HUES64 (cell line): ENCODE measurements at regions not wholly inside any gene's neighbourhood (a gene's known extent, or its start where the extent isn't known, plus 50 kb on each side); places are given as distances from the start of the nearest gene placed in this dataset.

Experiments
- H3K27ac ChIP-seq: 2 replicates; pipeline ENCODE4 v1.7.0; 2013; ENCODE audit warnings: low read depth, low read length, inconsistent platforms
- H3K27me3 ChIP-seq: 2 replicates; pipeline ENCODE4 v1.6.1; 2013; ENCODE audit warnings: mild to moderate bottlenecking, low read length; ENCODE audit not compliant: insufficient read depth
- H3K36me3 ChIP-seq: 2 replicates; pipeline ENCODE4 v1.6.1; 2013; ENCODE audit warnings: mild to moderate bottlenecking, low read length; ENCODE audit not compliant: insufficient read depth
- H3K4me1 ChIP-seq: 2 replicates; pipeline ENCODE4 v1.6.1; 2013; ENCODE audit warnings: mild to moderate bottlenecking, low read length, moderate library complexity; ENCODE audit not compliant: insufficient read depth
- H3K4me3 ChIP-seq: 2 replicates; pipeline ENCODE4 v1.5.1; 2013; ENCODE audit warnings: mild to moderate bottlenecking, low read length, moderate library complexity
- H3K9ac ChIP-seq: 2 replicates; pipeline ENCODE4 v1.6.1; 2013; ENCODE audit warnings: mild to moderate bottlenecking, low read depth, low read length
- H3K9me3 ChIP-seq: 2 replicates; pipeline ENCODE4 v1.6.1; 2013; ENCODE audit warnings: low read depth, low read length; ENCODE audit not compliant: insufficient read depth
- WGBS: fragments of 150-250, 120-280 bp; methylation state at CpG from one replicate; pipeline ENCODE4 v1.1.7; 2013; ENCODE audit warnings: missing lambda C conversion rate; 5-methylcytosine and 5-hydroxymethylcytosine counted together

GRCh38 chr2:23215016-23215415 is 170.0 kb upstream of the KLHL29 start:
- Histone ChIP-seq H3K4me1 (no peaks in the 10 kb centered on the region), H3K9ac (no peak overlapping the region), H3K27ac (no peak overlapping the region), H3K36me3 (no peaks in the 10 kb centered on the region), H3K9me3 (no peaks in the 10 kb centered on the region), H3K4me3 (no peak overlapping the region), H3K27me3 (no peaks in the 10 kb centered on the region)
- WGBS = 95% methylated on average over 3 of the region's 3 CpGs

- Histone ChIP-seq H3K36me3 (no peaks in the 10 kb centered on the region), H3K27me3 (no peaks in the 10 kb centered on the region), H3K9me3 (no peaks in the 10 kb centered on the region), H3K4me3 (no peak overlapping the region), H3K27ac (no peak overlapping the region), H3K4me1 (no peaks in the 10 kb centered on the region), H3K9ac (no peak overlapping the region)
- 91% methylated on average over 4 of the region's 4 CpGs for WGBS
Observed at GRCh38 chr2:23219666-23220065, 165.3 kb upstream of the KLHL29 start.

- Histone ChIP-seq H3K27me3 (no peaks in the 10 kb centered on the region), H3K9me3 (no peaks in the 10 kb centered on the region), H3K27ac (no peak overlapping the region), H3K9ac (no peak overlapping the region), H3K4me1 (no peaks in the 10 kb centered on the region), H3K36me3 (no peaks in the 10 kb centered on the region), H3K4me3 (no peak overlapping the region)
- WGBS = 92% methylated on average over 1 of the region's 2 CpGs
Observed at GRCh38 chr2:23220513-23221094, 164.4 kb upstream of the KLHL29 start.

GRCh38 chr2:23221236-23221635 is 163.7 kb upstream of the KLHL29 start:
- Histone ChIP-seq H3K27ac (no peak overlapping the region), H3K4me1 (no peaks in the 10 kb centered on the region), H3K9me3 (no peaks in the 10 kb centered on the region), H3K36me3 (no peaks in the 10 kb centered on the region), H3K27me3 (no peaks in the 10 kb centered on the region), H3K4me3 (no peak overlapping the region), H3K9ac (no peak overlapping the region)
- WGBS = 95% methylated on average over 4 of the region's 5 CpGs

- Histone ChIP-seq H3K9me3 (no peaks in the 10 kb centered on the region), H3K4me1 (no peaks in the 10 kb centered on the region), H3K9ac (no peak overlapping the region), H3K4me3 (no peak overlapping the region), H3K27me3 (no peaks in the 10 kb centered on the region), H3K27ac (no peak overlapping the region), H3K36me3 (no peaks in the 10 kb centered on the region)
- 94% methylated on average over 4 of the region's 4 CpGs for WGBS
Observed at GRCh38 chr2:23221901-23222300, 163.1 kb upstream of the KLHL29 start.

- H3K27ac ChIP-seq = no peak overlapping the region
- H3K36me3 ChIP-seq = no peaks in the 10 kb centered on the region
- WGBS = 55% methylated on average over 7 of the region's 8 CpGs
- no peaks in the 10 kb centered on the region for H3K9me3 ChIP-seq
- no peaks in the 10 kb centered on the region for H3K4me1 ChIP-seq
- H3K4me3 ChIP-seq = no peak overlapping the region
- no peaks in the 10 kb centered on the region for H3K27me3 ChIP-seq
- no peak overlapping the region for H3K9ac ChIP-seq
Observed at GRCh38 chr2:23230885-23231284, 154.1 kb upstream of the KLHL29 start.

- no peak overlapping the region for H3K9ac ChIP-seq
- H3K36me3 ChIP-seq = no peaks in the 10 kb centered on the region
- no peaks in the 10 kb centered on the region for H3K4me1 ChIP-seq
- 98% methylated on average over 7 of the region's 7 CpGs for WGBS
- H3K27ac ChIP-seq = no peak overlapping the region
- no peaks in the 10 kb centered on the region for H3K9me3 ChIP-seq
- no peaks in the 10 kb centered on the region for H3K27me3 ChIP-seq
- no peak overlapping the region for H3K4me3 ChIP-seq
Observed at GRCh38 chr2:23231865-23232264, 153.1 kb upstream of the KLHL29 start.

- Histone ChIP-seq H3K36me3 (no peaks in the 10 kb centered on the region), H3K4me1 (no peaks in the 10 kb centered on the region), H3K4me3 (no peak overlapping the region), H3K9me3 (no peaks in the 10 kb centered on the region), H3K27me3 (no peaks in the 10 kb centered on the region), H3K27ac (no peak overlapping the region), H3K9ac (no peak overlapping the region)
- WGBS = 91% methylated on average over 2 of the region's 2 CpGs
Observed at GRCh38 chr2:23235292-23235691, 149.7 kb upstream of the KLHL29 start.

GRCh38 chr2:23235736-23236135 is 149.2 kb upstream of the KLHL29 start:
- Histone ChIP-seq H3K36me3 (no peaks in the 10 kb centered on the region), H3K4me1 (no peaks in the 10 kb centered on the region), H3K27me3 (no peaks in the 10 kb centered on the region), H3K4me3 (no peak overlapping the region), H3K9ac (no peak overlapping the region), H3K27ac (no peak overlapping the region), H3K9me3 (no peaks in the 10 kb centered on the region)
- 93% methylated on average over 6 of the region's 6 CpGs for WGBS

- Histone ChIP-seq H3K27me3 (no peaks in the 10 kb centered on the region), H3K4me1 (no peaks in the 10 kb centered on the region), H3K36me3 (no peaks in the 10 kb centered on the region), H3K27ac (no peak overlapping the region), H3K4me3 (no peak overlapping the region), H3K9me3 (no peaks in the 10 kb centered on the region), H3K9ac (no peak overlapping the region)
- 95% methylated on average over 7 of the region's 7 CpGs for WGBS
Observed at GRCh38 chr2:23237147-23237546, 147.8 kb upstream of the KLHL29 start.

GRCh38 chr2:23238011-23238657 is 146.8 kb upstream of the KLHL29 start:
- Histone ChIP-seq H3K27me3 (no peaks in the 10 kb centered on the region), H3K4me3 (no peak overlapping the region), H3K27ac (no peak overlapping the region), H3K36me3 (no peaks in the 10 kb centered on the region), H3K9ac (no peak overlapping the region), H3K9me3 (no peaks in the 10 kb centered on the region), H3K4me1 (no peaks in the 10 kb centered on the region)
- 88% methylated on average over 4 of the region's 4 CpGs for WGBS

GRCh38 chr2:23239374-23239773 is 145.6 kb upstream of the KLHL29 start:
- no peaks in the 10 kb centered on the region for H3K9me3 ChIP-seq
- H3K27ac ChIP-seq = no peak overlapping the region
- no peak overlapping the region for H3K9ac ChIP-seq
- no peaks in the 10 kb centered on the region for H3K4me1 ChIP-seq
- H3K36me3 ChIP-seq = no peaks in the 10 kb centered on the region
- no peak overlapping the region for H3K4me3 ChIP-seq
- no peaks in the 10 kb centered on the region for H3K27me3 ChIP-seq
- WGBS = 96% methylated on average over 8 of the region's 8 CpGs
